DOHH2 (cell line): ENCODE measurements at regions not wholly inside any gene's neighbourhood (a gene's known extent, or its start where the extent isn't known, plus 50 kb on each side); places are given as distances from the start of the nearest gene placed in this dataset.

ENCODE experiments used
- H3F3A ChIP-seq: fragments of 200-600 bp; sonication (generic), shearing (Covaris generic); 2 replicates; pipeline ENCODE4 v1.6.0; 2016; ENCODE audit warnings: antibody characterized with exemption, mild to moderate bottlenecking; ENCODE audit not compliant: control insufficient read depth, insufficient read depth
- H3K27ac ChIP-seq: fragments of 200-600 bp; sonication (generic); 2 replicates; pipeline ENCODE4 v1.5.1; 2014; ENCODE audit warnings: low read depth, mild to moderate bottlenecking, low read length, moderate library complexity
- H3K27me3 ChIP-seq: fragments of 200-600 bp; sonication (generic); 2 replicates; pipeline ENCODE4 v1.6.1; 2014; ENCODE audit warnings: mild to moderate bottlenecking, low read length, mixed read lengths; ENCODE audit not compliant: control insufficient read depth
- H3K36me3 ChIP-seq: fragments of 200-600 bp; sonication (generic); 2 replicates; pipeline ENCODE4 v1.6.1; 2014; ENCODE audit warnings: mild to moderate bottlenecking, low read length, moderate library complexity, mixed read lengths; ENCODE audit not compliant: control insufficient read depth
- H3K4me1 ChIP-seq: fragments of 200-600 bp; sonication (generic); 2 replicates; pipeline ENCODE4 v1.6.1; 2014; ENCODE audit warnings: mild to moderate bottlenecking, low read length, mixed read lengths; ENCODE audit not compliant: control insufficient read depth
- H3K4me2 ChIP-seq: fragments of 200-600 bp; sonication (generic); 2 replicates; pipeline ENCODE4 v1.6.0; 2014; ENCODE audit warnings: mild to moderate bottlenecking, low read length, moderate library complexity
- H3K4me3 ChIP-seq: fragments of 200-600 bp; sonication (generic); 2 replicates; pipeline ENCODE4 v1.5.1; 2014; ENCODE audit warnings: mild to moderate bottlenecking, low read length, mixed read lengths
- H3K79me2 ChIP-seq: fragments of 200-600 bp; sonication (generic); 2 replicates; pipeline ENCODE4 v1.6.1; 2014; ENCODE audit warnings: mild to moderate bottlenecking, low read length, mixed read lengths; ENCODE audit not compliant: control insufficient read depth
- H3K9me2 ChIP-seq: fragments of 200-600 bp; sonication (generic); replicated peaks from 2 replicates; pipeline ENCODE4 v1.6.1; 2014; ENCODE audit warnings: mild to moderate bottlenecking, low read length, mixed read lengths; ENCODE audit not compliant: control insufficient read depth
- H3K9me3 ChIP-seq: fragments of 200-600 bp; sonication (generic); 2 replicates; pipeline ENCODE4 v1.6.1; 2014; ENCODE audit warnings: antibody characterized with exemption, low read length, mixed read lengths; ENCODE audit not compliant: control insufficient read depth, insufficient read depth
- H4K20me1 ChIP-seq: fragments of 200-600 bp; sonication (generic); 2 replicates; pipeline ENCODE4 v1.6.0; 2014; ENCODE audit warnings: low read depth, mild to moderate bottlenecking, antibody characterized with exemption, low read length, moderate library complexity; ENCODE audit not compliant: control insufficient read depth, insufficient read depth
- EZH2phosphoT487 ChIP-seq: fragments of 200-600 bp; sonication (generic); IDR thresholded peaks from 2 replicates; pipeline ENCODE4 v1.6.1; 2017; ENCODE audit warnings: borderline replicate concordance, mild to moderate bottlenecking, antibody characterized with exemption, low read length, moderate library complexity, mixed read lengths
- TF ChIP-seq, protein P1 (sequence below): fragments of 200-600 bp; sonication (generic); IDR thresholded peaks from one replicate; pipeline ENCODE4 v1.5.1; 2014; ENCODE audit warnings: antibody characterized with exemption, mild to moderate bottlenecking, low read depth, low read length; ENCODE audit not compliant: poor library complexity, severe bottlenecking

DNA sequence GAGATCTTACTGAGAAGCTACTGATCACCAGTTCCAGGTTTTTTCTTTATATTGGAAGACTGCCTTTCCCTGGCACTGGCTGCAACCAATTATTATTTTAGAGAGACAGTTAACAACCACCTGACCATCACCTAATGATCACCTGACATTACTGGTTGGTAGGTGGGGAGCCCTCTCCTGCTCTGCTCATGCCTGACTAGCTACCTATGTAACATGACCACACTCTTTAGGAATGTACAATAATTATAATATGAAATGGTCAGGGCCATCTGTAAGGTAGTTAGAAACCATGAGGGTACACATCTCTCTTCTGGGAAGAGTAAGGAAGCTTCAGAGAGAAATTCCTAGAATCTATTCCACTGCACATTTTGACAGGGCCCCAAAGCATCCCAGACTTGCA lies 59.0 kb upstream of the SCEL start:
- Histone ChIP-seq H4K20me1 (no peaks in the 10 kb centered on the region), H3K9me2 (no peaks in the 10 kb centered on the region), H3K4me1 (peaks cover 13% of the 10 kb centered on the region), H3K36me3 (no peaks in the 10 kb centered on the region), H3K79me2 (no peaks in the 10 kb centered on the region), H3K4me3 (no peak overlapping the region), H3F3A (no peaks in the 10 kb centered on the region), H3K27me3 (no peaks in the 10 kb centered on the region), H3K9me3 (no peaks in the 10 kb centered on the region), H3K4me2 (no peak overlapping the region), H3K27ac (no peak overlapping the region)
- no peak for TF ChIP-seq EZH2phosphoT487
- TF ChIP-seq, protein P1, sequence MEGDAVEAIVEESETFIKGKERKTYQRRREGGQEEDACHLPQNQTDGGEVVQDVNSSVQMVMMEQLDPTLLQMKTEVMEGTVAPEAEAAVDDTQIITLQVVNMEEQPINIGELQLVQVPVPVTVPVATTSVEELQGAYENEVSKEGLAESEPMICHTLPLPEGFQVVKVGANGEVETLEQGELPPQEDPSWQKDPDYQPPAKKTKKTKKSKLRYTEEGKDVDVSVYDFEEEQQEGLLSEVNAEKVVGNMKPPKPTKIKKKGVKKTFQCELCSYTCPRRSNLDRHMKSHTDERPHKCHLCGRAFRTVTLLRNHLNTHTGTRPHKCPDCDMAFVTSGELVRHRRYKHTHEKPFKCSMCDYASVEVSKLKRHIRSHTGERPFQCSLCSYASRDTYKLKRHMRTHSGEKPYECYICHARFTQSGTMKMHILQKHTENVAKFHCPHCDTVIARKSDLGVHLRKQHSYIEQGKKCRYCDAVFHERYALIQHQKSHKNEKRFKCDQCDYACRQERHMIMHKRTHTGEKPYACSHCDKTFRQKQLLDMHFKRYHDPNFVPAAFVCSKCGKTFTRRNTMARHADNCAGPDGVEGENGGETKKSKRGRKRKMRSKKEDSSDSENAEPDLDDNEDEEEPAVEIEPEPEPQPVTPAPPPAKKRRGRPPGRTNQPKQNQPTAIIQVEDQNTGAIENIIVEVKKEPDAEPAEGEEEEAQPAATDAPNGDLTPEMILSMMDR, result no peak

- Histone ChIP-seq H3K27ac (no peak overlapping the region), H3K9me2 (no peaks in the 10 kb centered on the region), H4K20me1 (no peaks in the 10 kb centered on the region), H3K27me3 (no peaks in the 10 kb centered on the region), H3K79me2 (no peaks in the 10 kb centered on the region), H3K36me3 (no peaks in the 10 kb centered on the region), H3K4me3 (no peak overlapping the region), H3K9me3 (no peaks in the 10 kb centered on the region), H3K4me1 (peaks cover 13% of the 10 kb centered on the region), H3F3A (no peaks in the 10 kb centered on the region), H3K4me2 (no peak overlapping the region)
- no peak for TF ChIP-seq EZH2phosphoT487
- TF ChIP-seq, protein P1, result no peak
Observed at GRCh38 chr13:77475345-77476084, 60.0 kb upstream of the SCEL start.

- H3K36me3 ChIP-seq, result no peaks in the 10 kb centered on the region
- no peaks in the 10 kb centered on the region for H4K20me1 ChIP-seq
- H3K9me2 ChIP-seq, result no peaks in the 10 kb centered on the region
- no peak for TF ChIP-seq EZH2phosphoT487
- TF ChIP-seq, protein P1, result no peak
- no peaks in the 10 kb centered on the region for H3K27me3 ChIP-seq
- no peak overlapping the region for H3K4me2 ChIP-seq
- H3K4me1 ChIP-seq, result no peaks in the 10 kb centered on the region
- H3K9me3 ChIP-seq, result no peaks in the 10 kb centered on the region
- no peaks in the 10 kb centered on the region for H3K79me2 ChIP-seq
- H3F3A ChIP-seq, result no peaks in the 10 kb centered on the region
- H3K4me3 ChIP-seq, result no peak overlapping the region
- no peak overlapping the region for H3K27ac ChIP-seq
Observed at GRCh38 chr13:77470986-77471385, 64.5 kb upstream of the SCEL start.
